ENCODE measurements at regions not wholly inside any gene's neighbourhood (a gene's known extent, or its start where the extent isn't known, plus 50 kb on each side); places are given as distances from the start of the nearest gene placed in this dataset.
"Not testable (repeated sequence)": the region's sequence is repeated elsewhere in the genome, so short reads cannot be mapped to it uniquely, and the experiment has no call there.

GRCh38 chr11:54797906-54798305 is 91.3 kb downstream of the OR4A5 start:
- H3K36me3 ChIP-seq; intact Hi-C loops (cut with DNase I; ENCODE audit: low total_unique reads); H3K27me3 ChIP-seq (replicated peaks in 1 of 7); DNase-seq; H3K4me3 ChIP-seq; H3K27ac ChIP-seq; H3K4me1 ChIP-seq: not testable (repeated sequence)
- WGBS, 5 donors: 61 to 68% (median 66%) methylated on average over 5 of the region's 5 CpGs
- peaks cover 0 to 99% (median 87%) of the 10 kb centered on the region in 8 donors for H3K9me3 ChIP-seq

- peak; percentile 18 for DNase-seq
- intact Hi-C loops (cut with DNase I; ENCODE audit: low total_unique reads): no loop called here
- WGBS, 5 donors: 42 to 56% (median 43%) methylated on average over 2 to 3 of the region's 3 CpGs
- TF ChIP-seq CTCF (IDR thresholded peaks at IDR 0.05 in 8 of 11, conservative IDR thresholded peaks at IDR 0.05 in 3 of 11) (no peak), POLR2AphosphoS5 (IDR thresholded peaks at IDR 0.05) (no peak), POLR2A (IDR thresholded peaks at IDR 0.05) (no peak)
- peaks cover 3 to 97% (median 95%) of the 10 kb centered on the region in 8 donors for H3K9me3 ChIP-seq
- no peaks in the 10 kb centered on the region for H3K36me3 ChIP-seq
- no peak overlapping the region for H3K27ac ChIP-seq
- no peaks in the 10 kb centered on the region for H3K27me3 ChIP-seq (replicated peaks in 1 of 7)
- no peaks in the 10 kb centered on the region for H3K4me1 ChIP-seq
- no peak overlapping the region for H3K4me3 ChIP-seq
Measured at GRCh38 chr11:54832676-54833075, 126.0 kb downstream of the OR4A5 start.

- DNase-seq; H3K36me3 ChIP-seq; H3K27me3 ChIP-seq (replicated peaks in 1 of 7); intact Hi-C loops (cut with DNase I; ENCODE audit: low total_unique reads); H3K27ac ChIP-seq; H3K4me1 ChIP-seq; H3K4me3 ChIP-seq: not testable (repeated sequence)
- WGBS, 5 donors: 70 to 87% (median 82%) methylated on average over 3 of the region's 3 CpGs
- H3K9me3 ChIP-seq: peaks cover 6 to 100% (median 95%) of the 10 kb centered on the region in 8 donors
Measured at GRCh38 chr11:54855047-54855446, 148.4 kb downstream of the OR4A5 start.
